Osteoblast (primary cell): ENCODE measurements at regions not wholly inside any gene's neighbourhood (a gene's known extent, or its start where the extent isn't known, plus 50 kb on each side); places are given as distances from the start of the nearest gene placed in this dataset.

Experiments
- DNase-seq: peaks from one replicate; pipeline ENCODE4 v3.0.0; 2011; ENCODE audit warnings: low spot score, mixed read lengths; ENCODE audit not compliant: insufficient read length; ENCODE audit errors: missing footprints
- H2AFZ ChIP-seq: 2 replicates; pipeline ENCODE4 v1.6.0; 2011; ENCODE audit warnings: mild to moderate bottlenecking, low read length
- H3K27ac ChIP-seq: 2 replicates; pipeline ENCODE4 v1.5.1; 2011; ENCODE audit warnings: mild to moderate bottlenecking, low read depth, low read length, moderate library complexity
- H3K27me3 ChIP-seq: 2 replicates; pipeline ENCODE4 v1.6.0; 2012; ENCODE audit warnings: mild to moderate bottlenecking, control low read depth, inconsistent platforms, low read length, moderate library complexity; ENCODE audit not compliant: insufficient read depth
- H3K36me3 ChIP-seq: 2 replicates; pipeline ENCODE4 v1.5.1; 2011; ENCODE audit warnings: mild to moderate bottlenecking, low read length, control low read depth, moderate library complexity; ENCODE audit not compliant: insufficient read depth
- H3K4me1 ChIP-seq: 2 replicates; pipeline ENCODE4 v1.5.1; 2011; ENCODE audit warnings: mild to moderate bottlenecking, low read length, control low read depth, moderate library complexity; ENCODE audit not compliant: insufficient read depth
- H3K4me2 ChIP-seq: 2 replicates; pipeline ENCODE4 v1.6.0; 2011; ENCODE audit warnings: mild to moderate bottlenecking, low read length; ENCODE audit not compliant: insufficient read depth
- H3K4me3 ChIP-seq: fragments of 200-600 bp; sonication (generic); 3 replicates; pipeline ENCODE4 v1.5.1; 2012; ENCODE audit warnings: mild to moderate bottlenecking, low read length, inconsistent platforms; ENCODE audit not compliant: insufficient read depth
- H3K79me2 ChIP-seq: 2 replicates; pipeline ENCODE4 v1.6.0; 2012; ENCODE audit warnings: mild to moderate bottlenecking, low read length, control low read depth, inconsistent platforms; ENCODE audit not compliant: insufficient read depth
- H3K9me3 ChIP-seq: 2 replicates; pipeline ENCODE4 v1.5.1; 2011; ENCODE audit warnings: low read depth, low read length, control low read depth
- H4K20me1 ChIP-seq: 2 replicates; pipeline ENCODE4 v1.6.0; 2012; ENCODE audit warnings: mild to moderate bottlenecking, low read length, control low read depth; ENCODE audit not compliant: insufficient read depth
- CTCF ChIP-seq: IDR thresholded peaks from 2 replicates; pipeline ENCODE4 v1.5.1; 2011; ENCODE audit warnings: mild to moderate bottlenecking, low read depth, low read length, moderate library complexity; ENCODE audit errors: extremely low read depth

- Histone ChIP-seq H3K4me3 (no peak overlapping the region), H3K79me2 (no peaks in the 10 kb centered on the region), H3K9me3 (no peaks in the 10 kb centered on the region), H3K27me3 (no peaks in the 10 kb centered on the region), H3K4me1 (no peaks in the 10 kb centered on the region), H4K20me1 (no peaks in the 10 kb centered on the region), H3K4me2 (no peak overlapping the region), H2AFZ (no peak overlapping the region), H3K36me3 (no peaks in the 10 kb centered on the region), H3K27ac (no peak overlapping the region)
- TF ChIP-seq CTCF = no peak
- DNase-seq = no peak
Observed at GRCh38 chr13:85255978-85256377, 543.2 kb downstream of the SLITRK6 start.

- no peaks in the 10 kb centered on the region for H4K20me1 ChIP-seq
- H3K79me2 ChIP-seq = no peaks in the 10 kb centered on the region
- no peak for DNase-seq
- H2AFZ ChIP-seq = no peak overlapping the region
- no peaks in the 10 kb centered on the region for H3K9me3 ChIP-seq
- TF ChIP-seq CTCF = no peak
- no peaks in the 10 kb centered on the region for H3K27me3 ChIP-seq
- H3K4me3 ChIP-seq = no peak overlapping the region
- H3K4me2 ChIP-seq = no peak overlapping the region
- H3K27ac ChIP-seq = no peak overlapping the region
- H3K4me1 ChIP-seq = no peaks in the 10 kb centered on the region
- H3K36me3 ChIP-seq = no peaks in the 10 kb centered on the region
Observed at GRCh38 chr13:85254641-85255040, 544.6 kb downstream of the SLITRK6 start.

GRCh38 chr13:85249151-85249550, 550.1 kb downstream of the SLITRK6 start:
- no peak for DNase-seq

GRCh38 chr13:85247780-85248179, 551.4 kb downstream of the SLITRK6 start:
- no peaks in the 10 kb centered on the region for H3K4me1 ChIP-seq
- no peaks in the 10 kb centered on the region for H3K79me2 ChIP-seq
- no peak for TF ChIP-seq CTCF
- no peaks in the 10 kb centered on the region for H3K9me3 ChIP-seq
- DNase-seq = no peak
- H3K27ac ChIP-seq = no peak overlapping the region
- no peak overlapping the region for H3K4me3 ChIP-seq
- no peaks in the 10 kb centered on the region for H3K36me3 ChIP-seq
- no peaks in the 10 kb centered on the region for H4K20me1 ChIP-seq
- H3K4me2 ChIP-seq = no peak overlapping the region
- H2AFZ ChIP-seq = no peak overlapping the region
- H3K27me3 ChIP-seq = no peaks in the 10 kb centered on the region

More at GRCh38 chr13:85249151-85249550, 550.1 kb downstream of the SLITRK6 start:
- H3K9me3 ChIP-seq = no peaks in the 10 kb centered on the region
- no peaks in the 10 kb centered on the region for H3K27me3 ChIP-seq
- TF ChIP-seq CTCF = no peak
- H4K20me1 ChIP-seq = no peaks in the 10 kb centered on the region
- no peaks in the 10 kb centered on the region for H3K79me2 ChIP-seq
- no peak overlapping the region for H3K4me2 ChIP-seq
- H2AFZ ChIP-seq = no peak overlapping the region
- H3K4me3 ChIP-seq = no peak overlapping the region
- H3K27ac ChIP-seq = no peak overlapping the region
- no peaks in the 10 kb centered on the region for H3K4me1 ChIP-seq
- no peaks in the 10 kb centered on the region for H3K36me3 ChIP-seq
